Smooth muscle cell (in vitro differentiated cells): ENCODE measurements at regions not wholly inside any gene's neighbourhood (a gene's known extent, or its start where the extent isn't known, plus 50 kb on each side); places are given as distances from the start of the nearest gene placed in this dataset.

Experiments
- DNase-seq: peaks from one replicate; lab custom pipeline; 2025; ENCODE audit not compliant: unreplicated experiment; lab: John Stamatoyannopoulos, UW
- H2AFZ ChIP-seq: fragments of 200-600 bp; sonication (generic); 2 replicates; pipeline ENCODE4 v1.6.0; 2016; ENCODE audit warnings: antibody characterized with exemption, low read depth, mild to moderate bottlenecking
- H3F3A ChIP-seq: fragments of 200-600 bp; sonication (generic); 2 replicates; pipeline ENCODE4 v1.6.0; 2017; ENCODE audit warnings: antibody characterized with exemption, low read depth
- H3K27ac ChIP-seq: fragments of 200-600 bp; sonication (generic); 2 replicates; pipeline ENCODE4 v1.5.1; 2016; ENCODE audit warnings: low read depth, mild to moderate bottlenecking
- H3K27me3 ChIP-seq: fragments of 200-600 bp; sonication (generic); 2 replicates; pipeline ENCODE4 v1.6.1; 2016; ENCODE audit warnings: low read depth, mild to moderate bottlenecking
- H3K36me3 ChIP-seq: fragments of 200-600 bp; sonication (generic); 2 replicates; pipeline ENCODE4 v1.5.1; 2016; ENCODE audit warnings: low read depth
- H3K4me1 ChIP-seq: fragments of 200-600 bp; sonication (generic); 2 replicates; pipeline ENCODE4 v1.5.1; 2016; ENCODE audit warnings: low read depth
- H3K4me2 ChIP-seq: fragments of 200-600 bp; sonication (generic); 2 replicates; pipeline ENCODE4 v1.6.0; 2016; ENCODE audit warnings: mild to moderate bottlenecking
- H3K4me3 ChIP-seq: fragments of 200-600 bp; sonication (generic); 2 replicates; pipeline ENCODE4 v1.5.1; 2016; ENCODE audit warnings: mild to moderate bottlenecking
- H3K79me2 ChIP-seq: fragments of 200-600 bp; sonication (generic); 2 replicates; pipeline ENCODE4 v1.6.0; 2016; ENCODE audit warnings: low read depth, mild to moderate bottlenecking
- H3K9ac ChIP-seq: fragments of 200-600 bp; sonication (generic); 2 replicates; pipeline ENCODE4 v1.6.0; 2016; ENCODE audit warnings: low read depth
- H3K9me3 ChIP-seq: fragments of 200-600 bp; sonication (generic); replicated peaks from 2 replicates; pipeline ENCODE4 v1.5.1; 2016; ENCODE audit warnings: low read depth
- H4K20me1 ChIP-seq: fragments of 200-600 bp; sonication (generic); 2 replicates; pipeline ENCODE4 v1.6.0; 2016; ENCODE audit warnings: low read depth
- WGBS: methylation state at CpG from one replicate; pipeline ENCODE4 v1.1.7; 2016; ENCODE audit warnings: low lambda C conversion rate; 5-methylcytosine and 5-hydroxymethylcytosine counted together
- TF ChIP-seq, protein P1 (sequence below): fragments of 200-600 bp; sonication (generic); IDR thresholded peaks from 2 replicates; pipeline ENCODE4 v1.5.1; 2017; ENCODE audit warnings: borderline replicate concordance, mild to moderate bottlenecking, antibody characterized with exemption; ENCODE audit not compliant: insufficient read depth, poor library complexity, severe bottlenecking

DNA sequence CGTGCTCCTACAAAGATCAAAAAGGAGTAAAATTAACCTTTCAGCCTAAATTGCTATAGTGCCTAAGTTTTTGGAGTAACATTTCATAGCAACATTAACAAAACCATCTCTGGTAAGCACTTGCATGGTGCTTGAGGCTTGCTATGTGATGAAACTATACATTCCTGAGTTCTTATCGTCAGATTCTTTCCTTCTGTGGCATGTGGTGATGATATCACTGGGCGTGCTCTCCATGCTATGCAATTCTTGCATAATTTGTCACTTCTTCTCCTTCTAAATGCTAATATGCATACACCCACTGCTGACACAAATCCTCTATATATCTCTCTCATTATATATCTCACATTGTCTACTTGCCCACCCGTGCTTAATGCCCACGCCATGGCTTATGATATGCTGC, 2019.9 kb downstream of the MAT2B start:
- H3K36me3 ChIP-seq = no peaks in the 10 kb centered on the region
- TF ChIP-seq, protein P1, sequence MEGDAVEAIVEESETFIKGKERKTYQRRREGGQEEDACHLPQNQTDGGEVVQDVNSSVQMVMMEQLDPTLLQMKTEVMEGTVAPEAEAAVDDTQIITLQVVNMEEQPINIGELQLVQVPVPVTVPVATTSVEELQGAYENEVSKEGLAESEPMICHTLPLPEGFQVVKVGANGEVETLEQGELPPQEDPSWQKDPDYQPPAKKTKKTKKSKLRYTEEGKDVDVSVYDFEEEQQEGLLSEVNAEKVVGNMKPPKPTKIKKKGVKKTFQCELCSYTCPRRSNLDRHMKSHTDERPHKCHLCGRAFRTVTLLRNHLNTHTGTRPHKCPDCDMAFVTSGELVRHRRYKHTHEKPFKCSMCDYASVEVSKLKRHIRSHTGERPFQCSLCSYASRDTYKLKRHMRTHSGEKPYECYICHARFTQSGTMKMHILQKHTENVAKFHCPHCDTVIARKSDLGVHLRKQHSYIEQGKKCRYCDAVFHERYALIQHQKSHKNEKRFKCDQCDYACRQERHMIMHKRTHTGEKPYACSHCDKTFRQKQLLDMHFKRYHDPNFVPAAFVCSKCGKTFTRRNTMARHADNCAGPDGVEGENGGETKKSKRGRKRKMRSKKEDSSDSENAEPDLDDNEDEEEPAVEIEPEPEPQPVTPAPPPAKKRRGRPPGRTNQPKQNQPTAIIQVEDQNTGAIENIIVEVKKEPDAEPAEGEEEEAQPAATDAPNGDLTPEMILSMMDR = no peak
- DNase-seq = no peak

DNA sequence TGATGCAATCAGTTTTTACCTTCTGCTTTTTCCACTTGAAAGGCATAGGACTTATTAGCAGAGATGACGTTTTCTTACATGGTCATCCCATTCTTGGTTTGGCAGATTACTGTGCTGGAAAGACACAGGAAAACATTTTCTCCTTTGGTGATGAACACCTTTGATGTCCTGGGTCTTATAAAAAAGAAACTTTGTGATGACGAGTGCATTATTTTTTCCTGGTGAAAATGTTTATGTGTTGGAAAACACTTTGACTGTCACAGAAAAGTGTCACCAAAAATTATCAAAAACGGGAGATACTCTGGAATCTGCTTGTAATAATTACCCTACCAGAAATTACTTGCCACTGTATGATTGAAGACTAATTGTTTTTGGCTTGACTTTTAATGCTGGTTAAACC, 2020.9 kb downstream of the MAT2B start:
- H3K27me3 ChIP-seq = no peaks in the 10 kb centered on the region
- no peaks in the 10 kb centered on the region for H3K79me2 ChIP-seq
- DNase-seq = no peak
- no peaks in the 10 kb centered on the region for H4K20me1 ChIP-seq
- no peaks in the 10 kb centered on the region for H3K9me3 ChIP-seq
- no peaks in the 10 kb centered on the region for H3K36me3 ChIP-seq
- no peaks in the 10 kb centered on the region for H3F3A ChIP-seq
- no peak overlapping the region for H3K9ac ChIP-seq
- H3K4me1 ChIP-seq = no peaks in the 10 kb centered on the region
- no peak overlapping the region for H3K27ac ChIP-seq
- H2AFZ ChIP-seq = no peak overlapping the region
- 97% methylated on average over 3 of the region's 3 CpGs for WGBS
- H3K4me3 ChIP-seq = no peak overlapping the region
- TF ChIP-seq, protein P1 = no peak
- H3K4me2 ChIP-seq = no peak overlapping the region

More for the DNA sequence above, 2019.9 kb downstream of the MAT2B start:
- Histone ChIP-seq H3K27me3 (no peaks in the 10 kb centered on the region), H3K27ac (peak overlapping the region; percentile 62), H3F3A (no peaks in the 10 kb centered on the region), H3K4me3 (no peak overlapping the region), H3K9me3 (no peaks in the 10 kb centered on the region), H3K9ac (no peak overlapping the region), H3K4me2 (no peak overlapping the region), H3K79me2 (no peaks in the 10 kb centered on the region), H3K4me1 (no peaks in the 10 kb centered on the region), H2AFZ (no peak overlapping the region), H4K20me1 (no peaks in the 10 kb centered on the region)
- 61% methylated on average over 5 of the region's 5 CpGs for WGBS

DNA sequence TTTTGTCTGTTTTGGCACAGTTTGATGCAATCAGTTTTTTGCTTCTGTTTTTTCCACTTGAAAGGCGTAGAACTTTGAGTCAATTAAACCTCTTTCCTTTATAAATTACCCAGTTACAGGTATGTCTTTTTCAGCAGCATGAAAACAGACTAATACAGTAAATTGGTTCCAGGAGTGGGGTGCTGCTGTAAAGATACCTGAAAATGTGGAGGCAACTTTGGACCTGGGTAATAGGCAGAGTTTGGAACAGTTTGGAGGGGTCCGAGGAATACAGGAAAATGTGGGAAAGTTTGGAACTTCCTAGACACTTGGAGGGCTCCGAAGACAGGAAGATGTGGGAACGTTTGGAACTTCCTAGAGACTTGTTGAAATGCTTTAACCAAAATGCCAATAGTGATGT, 2022.2 kb downstream of the MAT2B start:
- Histone ChIP-seq H3K36me3 (no peaks in the 10 kb centered on the region), H2AFZ (no peak overlapping the region), H3K79me2 (no peaks in the 10 kb centered on the region), H3K9me3 (no peaks in the 10 kb centered on the region), H3K27me3 (no peaks in the 10 kb centered on the region), H3K4me2 (no peak overlapping the region), H4K20me1 (no peaks in the 10 kb centered on the region), H3K9ac (no peak overlapping the region), H3K4me1 (no peaks in the 10 kb centered on the region), H3K27ac (no peak overlapping the region), H3K4me3 (no peak overlapping the region), H3F3A (no peaks in the 10 kb centered on the region)
- DNase-seq = no peak
- WGBS = 93% methylated on average over 4 of the region's 4 CpGs
- TF ChIP-seq, protein P1 = no peak

DNA sequence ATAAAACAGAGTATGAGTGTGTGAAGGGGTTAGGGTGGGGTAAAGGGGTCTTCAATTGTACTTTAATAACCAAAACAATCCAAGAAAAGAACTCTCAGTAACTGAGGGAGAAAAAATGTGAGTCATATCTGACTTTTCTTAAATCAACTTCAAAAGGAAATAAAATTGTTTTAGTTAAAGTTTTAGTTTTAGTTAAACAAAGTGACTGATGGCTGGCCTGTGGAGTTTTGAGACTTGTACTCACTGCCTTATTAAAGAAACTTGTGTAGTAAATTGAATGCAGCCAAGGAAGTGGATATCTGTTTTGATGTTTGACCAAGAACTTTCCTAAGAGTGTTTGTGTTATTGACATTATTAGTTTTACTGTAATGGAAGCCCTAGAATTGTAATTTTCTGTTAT, 2032.6 kb downstream of the MAT2B start:
- no peaks in the 10 kb centered on the region for H3K27me3 ChIP-seq
- no peak for DNase-seq
- H3K27ac ChIP-seq = no peak overlapping the region
- H3F3A ChIP-seq = no peaks in the 10 kb centered on the region
- H3K36me3 ChIP-seq = no peaks in the 10 kb centered on the region
- no peaks in the 10 kb centered on the region for H4K20me1 ChIP-seq
- H3K4me3 ChIP-seq = no peak overlapping the region
- no peaks in the 10 kb centered on the region for H3K79me2 ChIP-seq
- TF ChIP-seq, protein P1 = no peak
- no peaks in the 10 kb centered on the region for H3K9me3 ChIP-seq
- H2AFZ ChIP-seq = no peak overlapping the region
- H3K4me2 ChIP-seq = no peak overlapping the region
- no peak overlapping the region for H3K9ac ChIP-seq
- H3K4me1 ChIP-seq = no peaks in the 10 kb centered on the region
